MM.1S (cell line): ENCODE measurements at regions not wholly inside any gene's neighbourhood (a gene's known extent, or its start where the extent isn't known, plus 50 kb on each side); places are given as distances from the start of the nearest gene placed in this dataset.

Experiments used
- DNase-seq: peaks from one replicate; pipeline ENCODE4 v3.0.0-alpha.2; 2015
- H2AFZ ChIP-seq: fragments of 300-600 bp; sonication (generic); 2 replicates; pipeline ENCODE4 v1.6.0; 2016; ENCODE audit warnings: antibody characterized with exemption, low read length
- H3F3A ChIP-seq: fragments of 300-600 bp; sonication (generic); 2 replicates; pipeline ENCODE4 v1.6.1; 2016; ENCODE audit warnings: mild to moderate bottlenecking, antibody characterized with exemption, low read length, moderate library complexity, mixed read lengths; ENCODE audit not compliant: insufficient read depth
- H3K27ac ChIP-seq: fragments of 300-600 bp; sonication (generic); 2 replicates; pipeline ENCODE4 v1.5.1; 2016; ENCODE audit warnings: mild to moderate bottlenecking, low read length
- H3K27me3 ChIP-seq: fragments of 300-600 bp; sonication (generic); replicated peaks from 2 replicates; pipeline ENCODE4 v1.6.0; 2016; ENCODE audit warnings: low read length; ENCODE audit not compliant: insufficient read depth
- H3K36me3 ChIP-seq: fragments of 300-600 bp; sonication (generic); replicated peaks from 2 replicates; pipeline ENCODE4 v1.6.1; 2016; ENCODE audit warnings: mild to moderate bottlenecking, low read length, mixed read lengths; ENCODE audit not compliant: insufficient read depth
- H3K4me1 ChIP-seq: fragments of 300-600 bp; sonication (generic); 2 replicates; pipeline ENCODE4 v1.6.1; 2016; ENCODE audit warnings: low read length, mixed read lengths
- H3K4me2 ChIP-seq: fragments of 300-600 bp; sonication (generic); 2 replicates; pipeline ENCODE4 v1.6.0; 2016; ENCODE audit warnings: low read depth, low read length
- H3K4me3 ChIP-seq: fragments of 300-600 bp; sonication (generic); 2 replicates; pipeline ENCODE4 v1.5.1; 2016; ENCODE audit warnings: low read length, mixed read lengths
- H3K79me2 ChIP-seq: fragments of 300-600 bp; sonication (generic); 2 replicates; pipeline ENCODE4 v1.6.1; 2016; ENCODE audit warnings: mixed run types, low read length, mixed read lengths
- H3K9ac ChIP-seq: fragments of 300-600 bp; sonication (generic); 2 replicates; pipeline ENCODE4 v1.6.1; 2016; ENCODE audit warnings: low read length, mixed read lengths
- H3K9me2 ChIP-seq: fragments of 300-600 bp; sonication (generic); replicated peaks from 2 replicates; pipeline ENCODE4 v1.6.1; 2016; ENCODE audit warnings: mild to moderate bottlenecking, low read length, mixed read lengths; ENCODE audit not compliant: insufficient read depth
- H3K9me3 ChIP-seq: fragments of 300-600 bp; sonication (generic); replicated peaks from 2 replicates; pipeline ENCODE4 v1.6.1; 2016; ENCODE audit warnings: mild to moderate bottlenecking, low read length, mixed read lengths; ENCODE audit not compliant: insufficient read depth
- H4K20me1 ChIP-seq: fragments of 300-600 bp; sonication (generic); 2 replicates; pipeline ENCODE4 v1.6.1; 2016; ENCODE audit warnings: mild to moderate bottlenecking, low read length, moderate library complexity, mixed read lengths; ENCODE audit not compliant: insufficient read depth
- EZH2 ChIP-seq: fragments of 300-600 bp; sonication (generic); optimal IDR thresholded peaks from 2 replicates; pipeline ENCODE3; 2017; ENCODE audit warnings: low read depth, mild to moderate bottlenecking, antibody characterized with exemption, low read length, mixed read lengths
- EZH2phosphoT487 ChIP-seq: fragments of 300-600 bp; sonication (generic); IDR thresholded peaks from 2 replicates; pipeline ENCODE4 v1.6.1; 2018; ENCODE audit warnings: antibody characterized with exemption, low read length
- TF ChIP-seq, protein P1 (sequence below): fragments of 300-600 bp; sonication (generic); IDR thresholded peaks from 2 replicates; pipeline ENCODE4 v1.5.1; 2016; ENCODE audit warnings: antibody characterized with exemption, low read length, mixed read lengths

DNA sequence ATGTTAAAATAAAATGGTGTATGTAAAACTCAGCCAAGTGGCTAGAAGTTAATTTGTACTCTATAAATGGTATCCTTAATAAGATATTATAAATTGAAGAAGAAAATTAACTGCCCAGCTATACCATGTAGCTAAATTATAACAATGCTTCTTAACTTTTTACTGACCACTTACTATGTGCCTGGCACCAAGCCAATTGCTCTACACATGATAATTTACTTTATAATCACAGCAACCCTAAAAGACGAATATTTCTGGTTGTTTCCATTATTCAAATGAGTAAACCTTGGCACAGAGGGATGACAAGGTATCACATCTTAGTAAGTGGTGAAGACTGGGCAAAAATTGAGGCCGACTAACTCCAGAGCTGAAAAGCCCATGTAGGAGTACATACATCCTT, 1506.6 kb downstream of the PCDH7 start:
- H3K4me1 ChIP-seq, result no peaks in the 10 kb centered on the region
- H3K9me2 ChIP-seq, result no peaks in the 10 kb centered on the region
- no peaks in the 10 kb centered on the region for H3K9me3 ChIP-seq
- no peaks in the 10 kb centered on the region for H4K20me1 ChIP-seq
- H3K36me3 ChIP-seq, result no peaks in the 10 kb centered on the region
- DNase-seq, result no peak
- TF ChIP-seq EZH2 (no peak), EZH2phosphoT487 (no peak)
- TF ChIP-seq, protein P1, sequence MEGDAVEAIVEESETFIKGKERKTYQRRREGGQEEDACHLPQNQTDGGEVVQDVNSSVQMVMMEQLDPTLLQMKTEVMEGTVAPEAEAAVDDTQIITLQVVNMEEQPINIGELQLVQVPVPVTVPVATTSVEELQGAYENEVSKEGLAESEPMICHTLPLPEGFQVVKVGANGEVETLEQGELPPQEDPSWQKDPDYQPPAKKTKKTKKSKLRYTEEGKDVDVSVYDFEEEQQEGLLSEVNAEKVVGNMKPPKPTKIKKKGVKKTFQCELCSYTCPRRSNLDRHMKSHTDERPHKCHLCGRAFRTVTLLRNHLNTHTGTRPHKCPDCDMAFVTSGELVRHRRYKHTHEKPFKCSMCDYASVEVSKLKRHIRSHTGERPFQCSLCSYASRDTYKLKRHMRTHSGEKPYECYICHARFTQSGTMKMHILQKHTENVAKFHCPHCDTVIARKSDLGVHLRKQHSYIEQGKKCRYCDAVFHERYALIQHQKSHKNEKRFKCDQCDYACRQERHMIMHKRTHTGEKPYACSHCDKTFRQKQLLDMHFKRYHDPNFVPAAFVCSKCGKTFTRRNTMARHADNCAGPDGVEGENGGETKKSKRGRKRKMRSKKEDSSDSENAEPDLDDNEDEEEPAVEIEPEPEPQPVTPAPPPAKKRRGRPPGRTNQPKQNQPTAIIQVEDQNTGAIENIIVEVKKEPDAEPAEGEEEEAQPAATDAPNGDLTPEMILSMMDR, result no peak
- no peaks in the 10 kb centered on the region for H3K79me2 ChIP-seq
- no peak overlapping the region for H3K27ac ChIP-seq
- no peaks in the 10 kb centered on the region for H3K27me3 ChIP-seq
- no peaks in the 10 kb centered on the region for H3F3A ChIP-seq
- H3K4me2 ChIP-seq, result no peak overlapping the region
- H3K9ac ChIP-seq, result no peak overlapping the region
- H2AFZ ChIP-seq, result no peak overlapping the region
- no peak overlapping the region for H3K4me3 ChIP-seq

DNA sequence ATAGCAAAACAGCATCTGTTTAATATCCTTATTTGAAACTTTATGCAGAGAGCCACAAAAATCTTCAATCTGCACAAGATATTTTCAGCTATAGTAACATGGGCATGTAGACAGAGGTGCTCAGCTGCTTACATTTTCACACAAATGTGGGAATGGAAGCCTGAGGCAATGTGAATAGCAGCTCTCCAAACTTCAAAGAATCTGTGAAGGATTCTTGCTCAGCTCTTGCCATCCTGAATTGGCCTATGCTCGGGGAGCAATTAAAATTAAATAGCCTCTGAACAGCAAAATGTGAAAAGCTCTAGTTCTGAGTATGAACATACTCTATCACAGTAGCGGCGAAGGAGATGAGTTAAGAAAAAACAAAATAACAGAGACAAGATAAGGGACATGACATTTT, 1523.8 kb downstream of the PCDH7 start:
- H3F3A ChIP-seq, result no peaks in the 10 kb centered on the region
- TF ChIP-seq, protein P1, result no peak
- TF ChIP-seq EZH2phosphoT487 (no peak), EZH2 (no peak)
- H2AFZ ChIP-seq, result no peak overlapping the region
- H3K9me2 ChIP-seq, result no peaks in the 10 kb centered on the region
- DNase-seq, result no peak
- H3K27ac ChIP-seq, result no peak overlapping the region
- H3K79me2 ChIP-seq, result no peaks in the 10 kb centered on the region
- no peak overlapping the region for H3K4me2 ChIP-seq
- H3K36me3 ChIP-seq, result no peaks in the 10 kb centered on the region
- no peaks in the 10 kb centered on the region for H3K9me3 ChIP-seq
- H3K4me3 ChIP-seq, result no peak overlapping the region
- H3K9ac ChIP-seq, result no peak overlapping the region
- no peaks in the 10 kb centered on the region for H4K20me1 ChIP-seq
- no peaks in the 10 kb centered on the region for H3K4me1 ChIP-seq
- no peaks in the 10 kb centered on the region for H3K27me3 ChIP-seq

DNA sequence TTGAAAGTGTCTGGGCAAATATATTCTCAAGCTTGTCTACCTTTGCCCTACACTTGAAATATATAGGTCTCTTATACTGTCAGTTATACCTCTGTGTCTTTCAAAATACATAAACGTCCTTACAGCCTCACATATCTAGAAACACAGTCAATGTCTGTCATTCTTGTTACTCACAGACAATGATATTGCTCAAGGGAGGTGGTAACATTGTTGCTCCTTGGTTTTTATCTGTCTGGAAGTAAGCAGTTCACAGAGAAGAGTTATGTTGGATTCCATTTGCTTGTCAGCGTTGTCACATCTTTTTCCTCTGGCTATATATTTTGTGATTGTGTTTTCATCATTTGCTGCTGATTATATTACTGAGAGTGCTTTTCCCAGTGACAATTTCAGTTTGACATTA, 1528.9 kb downstream of the PCDH7 start:
- DNase-seq, result no peak
- H3K9me2 ChIP-seq, result no peaks in the 10 kb centered on the region
- no peak overlapping the region for H3K9ac ChIP-seq
- H4K20me1 ChIP-seq, result no peaks in the 10 kb centered on the region
- TF ChIP-seq EZH2phosphoT487, result no peak
- TF ChIP-seq EZH2, result no peak
- TF ChIP-seq, protein P1, result no peak
- H3K79me2 ChIP-seq, result no peaks in the 10 kb centered on the region
- no peak overlapping the region for H3K4me3 ChIP-seq
- no peak overlapping the region for H3K27ac ChIP-seq
- no peaks in the 10 kb centered on the region for H3K36me3 ChIP-seq
- no peaks in the 10 kb centered on the region for H3K27me3 ChIP-seq
- no peak overlapping the region for H2AFZ ChIP-seq
- no peak overlapping the region for H3K4me2 ChIP-seq
- no peaks in the 10 kb centered on the region for H3F3A ChIP-seq
- no peaks in the 10 kb centered on the region for H3K4me1 ChIP-seq
- no peaks in the 10 kb centered on the region for H3K9me3 ChIP-seq
